ENCODE measurements at regions not wholly inside any gene's neighbourhood (a gene's known extent, or its start where the extent isn't known, plus 50 kb on each side); places are given as distances from the start of the nearest gene placed in this dataset.

DNA sequence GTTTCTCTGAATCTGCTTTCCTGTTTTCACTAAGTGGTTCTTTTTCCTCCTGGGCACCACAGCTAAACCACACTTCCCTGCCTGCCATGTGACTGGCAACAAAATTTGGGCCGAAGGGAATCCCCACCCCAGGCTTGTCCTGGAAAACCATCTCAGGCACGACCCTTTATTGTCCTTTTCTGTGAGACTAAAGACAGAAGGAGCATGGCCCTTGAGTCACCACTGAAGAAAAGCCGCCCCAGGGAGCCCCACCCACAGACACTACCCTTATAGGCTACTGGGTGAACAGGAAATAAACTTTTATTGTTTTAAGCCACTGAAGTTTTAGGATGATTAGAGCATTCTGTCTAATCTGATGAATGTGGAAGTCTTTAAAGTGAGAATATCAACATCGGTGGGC is 88.6 kb upstream of the BRD7 start:
- TF ChIP-seq, protein P1, sequence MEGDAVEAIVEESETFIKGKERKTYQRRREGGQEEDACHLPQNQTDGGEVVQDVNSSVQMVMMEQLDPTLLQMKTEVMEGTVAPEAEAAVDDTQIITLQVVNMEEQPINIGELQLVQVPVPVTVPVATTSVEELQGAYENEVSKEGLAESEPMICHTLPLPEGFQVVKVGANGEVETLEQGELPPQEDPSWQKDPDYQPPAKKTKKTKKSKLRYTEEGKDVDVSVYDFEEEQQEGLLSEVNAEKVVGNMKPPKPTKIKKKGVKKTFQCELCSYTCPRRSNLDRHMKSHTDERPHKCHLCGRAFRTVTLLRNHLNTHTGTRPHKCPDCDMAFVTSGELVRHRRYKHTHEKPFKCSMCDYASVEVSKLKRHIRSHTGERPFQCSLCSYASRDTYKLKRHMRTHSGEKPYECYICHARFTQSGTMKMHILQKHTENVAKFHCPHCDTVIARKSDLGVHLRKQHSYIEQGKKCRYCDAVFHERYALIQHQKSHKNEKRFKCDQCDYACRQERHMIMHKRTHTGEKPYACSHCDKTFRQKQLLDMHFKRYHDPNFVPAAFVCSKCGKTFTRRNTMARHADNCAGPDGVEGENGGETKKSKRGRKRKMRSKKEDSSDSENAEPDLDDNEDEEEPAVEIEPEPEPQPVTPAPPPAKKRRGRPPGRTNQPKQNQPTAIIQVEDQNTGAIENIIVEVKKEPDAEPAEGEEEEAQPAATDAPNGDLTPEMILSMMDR (conservative IDR thresholded peaks at IDR 0.05; ENCODE audit: low read length) = no peak
- TF ChIP-seq EZH2phosphoT487 (IDR thresholded peaks at IDR 0.05; ENCODE audit: borderline replicate concordance, low read depth, low read length) = no peak
